Ecto neural progenitor cell (in vitro differentiated cells): ENCODE measurements at regions not wholly inside any gene's neighbourhood (a gene's known extent, or its start where the extent isn't known, plus 50 kb on each side); places are given as distances from the start of the nearest gene placed in this dataset.
"Not testable (repeated sequence)": the region's sequence is repeated elsewhere in the genome, so short reads cannot be mapped to it uniquely, and the experiment has no call there.

Experiments
- DNase-seq: peaks from one replicate; pipeline ENCODE4 v3.0.0-alpha.2; 2018; ENCODE audit warnings: low spot score

- no peak for DNase-seq
Measured at GRCh38 chr5:86411596-86411995, 206.1 kb upstream of the COX7C start.

- DNase-seq = no peak
Measured at GRCh38 chr5:86427158-86427557, 190.6 kb upstream of the COX7C start.

GRCh38 chr5:86439593-86440110 lies 178.1 kb upstream of the COX7C start:
- DNase-seq = no peak

DNA sequence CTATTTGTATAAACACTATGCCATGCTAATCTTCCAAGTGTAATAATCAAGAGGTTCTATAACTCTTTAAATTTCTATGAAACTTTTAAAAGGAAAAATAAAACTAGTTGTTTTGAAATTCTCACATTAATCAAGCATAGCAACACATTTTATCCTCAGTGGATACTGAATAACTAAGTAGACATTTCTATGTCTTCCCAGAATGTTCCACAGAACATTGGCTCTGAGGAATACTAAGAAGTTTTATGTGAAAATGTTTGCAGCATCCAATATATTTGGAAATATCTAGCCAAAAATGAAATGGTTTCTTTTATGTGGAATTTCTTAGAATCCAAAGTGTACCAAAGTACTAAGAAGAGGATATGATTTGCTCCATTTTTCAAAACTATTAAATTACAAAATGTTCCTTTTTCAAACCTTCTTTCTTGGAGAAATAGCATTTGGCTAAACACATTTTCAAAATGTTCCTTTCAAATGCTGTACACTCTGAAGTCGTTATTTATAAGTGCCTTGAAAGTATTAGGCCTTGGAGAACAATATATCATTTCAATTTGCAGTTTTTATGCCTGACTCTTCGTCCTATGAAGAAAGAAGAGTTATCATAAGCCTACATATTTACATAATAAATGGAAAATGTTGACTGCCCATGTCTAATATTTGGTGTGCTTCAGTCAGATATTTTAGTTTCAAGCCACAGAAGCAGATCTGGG lies 175.6 kb upstream of the COX7C start:
- no peak for DNase-seq

GRCh38 chr5:86447362-86447761 lies 170.4 kb upstream of the COX7C start:
- DNase-seq = no peak

DNA sequence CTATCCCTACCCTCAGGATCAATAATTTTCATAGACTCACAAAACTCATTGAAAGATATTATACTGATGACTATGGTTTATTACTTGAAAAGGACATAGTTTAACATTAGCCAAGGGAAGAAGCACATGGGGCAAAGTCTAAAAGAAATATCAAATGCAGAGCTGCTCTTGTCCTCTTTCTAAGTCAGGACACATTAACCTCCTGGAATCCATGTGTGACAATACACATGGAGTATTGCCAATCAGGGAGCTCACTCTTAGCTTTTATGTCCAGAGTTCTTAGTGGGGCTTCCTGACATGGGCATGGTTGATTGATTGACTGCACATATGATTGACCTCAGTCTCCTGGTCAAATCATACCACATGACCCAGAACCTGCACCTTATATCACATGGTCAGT lies 165.5 kb upstream of the COX7C start:
- DNase-seq = no peak

- DNase-seq = no peak
Measured at GRCh38 chr5:86460519-86460918, 157.2 kb upstream of the COX7C start.

DNA sequence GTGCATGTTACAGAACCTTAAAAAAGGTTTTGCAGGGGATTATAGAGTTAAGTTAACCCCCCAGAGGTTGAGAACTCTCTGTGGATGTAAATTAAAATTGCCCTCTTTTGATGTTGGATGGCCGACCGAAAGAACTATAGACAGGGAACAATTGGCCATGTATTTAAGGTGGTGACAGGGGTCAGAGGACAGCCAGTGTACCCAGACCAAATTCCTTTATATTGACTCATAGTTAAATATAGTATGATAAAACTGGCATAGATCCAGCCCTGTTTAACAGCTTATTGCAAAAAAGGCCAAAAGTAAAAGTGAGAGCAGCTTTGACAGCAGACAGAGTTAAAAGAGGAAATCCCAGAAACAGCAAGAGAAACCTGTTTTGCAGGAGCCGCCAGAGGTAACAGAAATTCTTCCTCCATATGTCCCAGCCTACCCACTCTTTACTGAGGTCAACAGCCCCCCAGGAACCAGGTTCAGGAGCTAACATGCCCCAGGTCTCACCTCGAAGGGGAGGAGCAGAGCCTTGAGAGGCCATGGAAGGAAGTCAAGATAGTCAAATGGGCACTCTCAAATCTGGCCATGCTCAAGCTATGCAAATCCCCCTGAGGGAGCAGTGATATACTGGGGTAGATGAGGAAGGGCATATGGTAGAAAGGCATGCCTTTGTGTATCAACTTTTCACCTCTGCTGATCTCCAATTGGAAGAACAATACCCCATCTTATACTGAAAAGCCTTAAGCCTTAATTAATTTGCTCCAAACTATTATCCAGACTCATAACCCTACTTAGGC lies 156.4 kb upstream of the COX7C start:
- DNase-seq = no peak

GRCh38 chr5:86463339-86463738 lies 154.4 kb upstream of the COX7C start:
- no peak for DNase-seq

DNA sequence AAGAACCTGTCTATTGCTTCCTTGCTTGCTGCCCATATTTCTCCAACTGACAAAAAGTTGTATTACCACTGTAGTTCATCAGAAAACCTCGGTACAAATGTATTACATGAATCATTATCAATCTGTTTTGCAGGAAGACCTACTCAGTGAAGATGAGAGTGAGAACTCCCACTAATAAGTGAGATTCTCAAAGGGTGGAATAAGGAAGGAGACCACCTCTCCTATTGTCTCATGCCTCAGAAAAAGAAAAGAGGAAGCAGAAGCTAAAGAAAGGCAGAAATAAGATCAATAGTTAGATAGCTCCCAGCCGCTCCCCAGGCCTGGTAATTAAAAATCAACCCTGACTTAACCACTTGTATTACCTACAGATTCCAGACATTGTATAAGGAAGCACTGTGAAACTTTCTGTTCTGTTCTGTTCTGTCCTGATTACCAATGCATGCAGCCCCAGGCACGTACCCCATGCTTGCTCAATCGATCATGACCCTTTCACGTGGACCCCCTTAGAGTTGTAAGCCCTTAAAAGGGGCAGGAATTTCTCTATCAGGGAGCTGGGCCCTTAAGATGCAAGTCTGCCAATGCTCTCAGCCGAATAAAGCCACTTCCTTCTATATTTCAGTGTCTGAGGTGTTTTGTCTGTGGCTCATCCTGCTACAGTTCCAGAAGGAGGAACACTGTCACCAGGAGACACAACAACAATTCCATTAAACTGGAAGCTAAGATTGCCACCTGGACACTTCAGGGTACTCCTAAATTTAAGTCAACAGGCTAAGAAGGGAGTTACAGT lies 152.5 kb upstream of the COX7C start:
- no peak for DNase-seq

DNA sequence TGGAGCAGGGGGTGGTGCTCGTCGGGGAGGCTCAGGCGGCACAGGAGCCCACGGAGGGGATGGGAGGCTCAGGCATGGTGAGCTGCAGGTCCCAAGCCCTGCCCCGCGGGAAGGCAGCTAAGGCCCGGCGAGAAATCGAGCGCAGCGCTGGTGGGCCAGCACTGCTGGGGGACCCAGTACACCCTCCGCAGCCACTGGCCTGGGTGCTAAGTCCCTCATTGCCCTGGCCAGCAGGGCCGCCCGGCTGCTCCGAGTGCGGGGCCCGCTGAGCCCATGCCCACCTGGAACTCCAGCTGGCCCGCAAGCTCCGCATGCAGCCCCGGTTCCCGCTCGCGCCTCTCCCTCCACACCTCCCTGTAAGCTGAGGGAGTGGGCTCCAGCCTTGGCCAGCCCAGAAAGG lies 151.0 kb upstream of the COX7C start:
- DNase-seq = not testable (repeated sequence)

DNA sequence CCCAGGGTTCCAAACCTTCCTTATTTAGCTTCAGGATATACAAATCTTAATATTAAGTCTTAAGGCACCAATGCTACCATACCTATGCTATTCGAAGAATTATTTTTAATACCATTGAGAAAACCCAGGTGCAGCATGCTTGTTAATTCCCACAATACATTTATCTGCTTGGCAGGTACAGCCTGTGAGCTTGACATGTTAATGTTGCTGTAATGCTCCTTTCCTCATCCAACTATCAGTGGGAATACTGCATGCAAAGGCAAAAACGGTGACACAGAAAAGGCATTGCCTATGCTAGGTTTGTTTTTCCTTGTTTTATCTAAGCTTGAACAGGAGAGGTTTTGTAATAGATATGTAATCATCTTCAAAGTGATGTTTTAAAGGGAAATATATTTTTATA lies 135.7 kb upstream of the COX7C start:
- DNase-seq = no peak

GRCh38 chr5:86493777-86494176 lies 124.0 kb upstream of the COX7C start:
- no peak for DNase-seq

- DNase-seq = no peak
Measured at GRCh38 chr5:86500947-86501346, 116.8 kb upstream of the COX7C start.

DNA sequence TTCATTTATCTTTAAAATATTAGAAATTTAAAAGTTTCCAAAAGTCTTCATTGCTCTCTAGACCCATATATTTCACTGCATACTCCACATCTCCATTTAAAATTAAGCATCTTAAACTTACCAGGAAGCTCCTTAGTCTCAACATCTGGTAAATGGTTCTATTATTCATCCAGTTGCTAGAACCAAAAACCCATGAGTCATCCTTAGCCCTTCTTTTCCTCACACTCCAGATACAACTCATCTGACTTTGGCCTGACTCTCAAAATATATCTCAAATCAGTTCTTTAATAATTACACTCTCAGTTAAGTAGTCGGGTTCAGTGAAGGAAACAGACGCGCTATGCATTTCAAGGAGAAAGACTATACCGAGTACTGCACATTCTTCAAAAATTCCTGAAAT lies 110.2 kb upstream of the COX7C start:
- no peak for DNase-seq

DNA sequence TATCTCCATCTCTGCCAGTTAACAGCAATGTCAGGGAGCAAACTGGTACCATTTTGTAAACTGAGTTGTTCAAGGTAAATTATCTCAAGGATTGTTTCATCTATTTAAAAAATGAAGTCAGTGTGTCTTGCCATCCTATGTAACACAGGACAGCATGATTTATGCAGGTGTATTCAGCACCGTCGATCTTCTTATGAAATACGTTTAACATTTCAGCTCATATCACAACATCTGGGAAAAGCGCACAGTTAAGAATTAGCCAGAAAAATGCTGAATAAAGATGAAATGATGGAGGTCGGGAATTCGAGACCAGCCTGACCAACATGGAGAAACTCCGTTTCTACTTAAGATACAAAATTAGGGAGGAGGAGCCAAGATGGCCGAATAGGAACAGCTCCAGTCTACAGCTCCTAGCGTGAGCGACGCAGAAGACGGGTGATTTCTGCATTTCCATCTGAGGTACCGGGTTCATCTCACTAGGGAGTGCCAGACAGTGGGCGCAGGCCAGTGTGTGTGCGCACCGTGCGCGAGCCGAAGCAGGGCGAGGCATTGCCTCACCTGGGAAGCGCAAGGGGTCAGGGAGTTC lies 107.3 kb upstream of the COX7C start:
- DNase-seq = not testable (repeated sequence)

GRCh38 chr5:86523718-86524117 lies 94.0 kb upstream of the COX7C start:
- DNase-seq = no peak

GRCh38 chr5:86525622-86526021 lies 92.1 kb upstream of the COX7C start:
- DNase-seq = no peak

- no peak for DNase-seq
Measured at GRCh38 chr5:86526811-86527348, 90.9 kb upstream of the COX7C start.

- no peak for DNase-seq
Measured at GRCh38 chr5:86532429-86532828, 85.3 kb upstream of the COX7C start.

- DNase-seq = no peak
Measured at GRCh38 chr5:86536396-86536795, 81.3 kb upstream of the COX7C start.

- no peak for DNase-seq
Measured at GRCh38 chr5:86542532-86542931, 75.2 kb upstream of the COX7C start.
